Sigmoid colon (tissue), 3 donors: ENCODE measurements at regions not wholly inside any gene's neighbourhood (a gene's known extent, or its start where the extent isn't known, plus 50 kb on each side); places are given as distances from the start of the nearest gene placed in this dataset.
"Not testable (repeated sequence)": the region's sequence is repeated elsewhere in the genome, so short reads cannot be mapped to it uniquely, and the experiment has no call there.

ENCODE experiments used
- POLR2A ChIP-seq, 2 donors: fragments of 450-650 bp; IDR thresholded peaks; one replicate each; pipeline ENCODE4 v1.6.1; 2016; ENCODE audit warnings: antibody characterized with exemption in 2 of 2, mild to moderate bottlenecking in 2 of 2, moderate library complexity in 2 of 2
- TF ChIP-seq, protein P1 (sequence below), 4 experiments: fragments of 450-650 bp in 3 of 4; fragments of 200-600 bp in 1 of 4; IDR thresholded peaks; one replicate each; pipeline ENCODE4 v1.5.1; 2016 to 2019; ENCODE audit warnings: antibody characterized with exemption in 4 of 4, mild to moderate bottlenecking in 3 of 4, moderate library complexity in 2 of 4

- TF ChIP-seq, protein P1, sequence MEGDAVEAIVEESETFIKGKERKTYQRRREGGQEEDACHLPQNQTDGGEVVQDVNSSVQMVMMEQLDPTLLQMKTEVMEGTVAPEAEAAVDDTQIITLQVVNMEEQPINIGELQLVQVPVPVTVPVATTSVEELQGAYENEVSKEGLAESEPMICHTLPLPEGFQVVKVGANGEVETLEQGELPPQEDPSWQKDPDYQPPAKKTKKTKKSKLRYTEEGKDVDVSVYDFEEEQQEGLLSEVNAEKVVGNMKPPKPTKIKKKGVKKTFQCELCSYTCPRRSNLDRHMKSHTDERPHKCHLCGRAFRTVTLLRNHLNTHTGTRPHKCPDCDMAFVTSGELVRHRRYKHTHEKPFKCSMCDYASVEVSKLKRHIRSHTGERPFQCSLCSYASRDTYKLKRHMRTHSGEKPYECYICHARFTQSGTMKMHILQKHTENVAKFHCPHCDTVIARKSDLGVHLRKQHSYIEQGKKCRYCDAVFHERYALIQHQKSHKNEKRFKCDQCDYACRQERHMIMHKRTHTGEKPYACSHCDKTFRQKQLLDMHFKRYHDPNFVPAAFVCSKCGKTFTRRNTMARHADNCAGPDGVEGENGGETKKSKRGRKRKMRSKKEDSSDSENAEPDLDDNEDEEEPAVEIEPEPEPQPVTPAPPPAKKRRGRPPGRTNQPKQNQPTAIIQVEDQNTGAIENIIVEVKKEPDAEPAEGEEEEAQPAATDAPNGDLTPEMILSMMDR (IDR thresholded peaks at IDR 0.05) = not testable (repeated sequence)
- TF ChIP-seq POLR2A (IDR thresholded peaks at IDR 0.05) = not testable (repeated sequence)
Observed at GRCh38 chr17:77342656-77342990, 201.9 kb downstream of the SEC14L1 start.
